Glomerular endothelial cell (primary cell): ENCODE measurements at regions not wholly inside any gene's neighbourhood (a gene's known extent, or its start where the extent isn't known, plus 50 kb on each side); places are given as distances from the start of the nearest gene placed in this dataset.

Experiments
- DNase-seq: peaks from one replicate; pipeline ENCODE4 v3.0.0-alpha.2; 2011; ENCODE audit warnings: low read depth, low spot score; ENCODE audit errors: extremely low read depth

- DNase-seq, result no peak
These were observed 75.4 kb upstream of the ARHGEF7 start for GRCh38 chr13:111039735-111040134.

GRCh38 chr13:111038887-111039286 is 76.2 kb upstream of the ARHGEF7 start:
- no peak for DNase-seq

GRCh38 chr13:111037927-111038326 is 77.2 kb upstream of the ARHGEF7 start:
- no peak for DNase-seq

GRCh38 chr13:111036665-111037064 is 78.4 kb upstream of the ARHGEF7 start:
- no peak for DNase-seq

DNA sequence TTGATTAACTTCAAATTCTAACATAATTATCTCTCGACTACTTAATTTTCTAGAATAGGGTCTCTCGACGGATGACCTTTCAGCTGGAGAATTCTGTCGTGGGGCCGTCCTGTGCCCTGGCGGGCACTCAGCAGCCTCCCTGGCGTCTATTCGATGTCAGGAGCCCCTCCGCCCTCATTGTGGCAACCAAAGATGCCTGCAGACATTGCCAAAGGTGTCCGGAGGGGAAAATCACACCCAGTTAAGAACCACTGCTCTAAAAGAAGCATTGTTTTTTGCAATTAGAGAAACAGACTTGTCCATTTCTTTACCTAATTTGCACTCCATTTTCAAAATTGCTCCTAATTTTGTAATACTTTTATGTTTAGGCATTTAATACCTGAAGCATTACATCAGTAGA is 79.2 kb upstream of the ARHGEF7 start:
- DNase-seq, result no peak

- no peak for DNase-seq
These were observed 80.3 kb upstream of the ARHGEF7 start for GRCh38 chr13:111034811-111035210.

GRCh38 chr13:111033172-111034130 is 81.7 kb upstream of the ARHGEF7 start:
- DNase-seq, result no peak

- DNase-seq, result no peak
These were observed 83.6 kb upstream of the ARHGEF7 start for GRCh38 chr13:111031531-111031961.

DNA sequence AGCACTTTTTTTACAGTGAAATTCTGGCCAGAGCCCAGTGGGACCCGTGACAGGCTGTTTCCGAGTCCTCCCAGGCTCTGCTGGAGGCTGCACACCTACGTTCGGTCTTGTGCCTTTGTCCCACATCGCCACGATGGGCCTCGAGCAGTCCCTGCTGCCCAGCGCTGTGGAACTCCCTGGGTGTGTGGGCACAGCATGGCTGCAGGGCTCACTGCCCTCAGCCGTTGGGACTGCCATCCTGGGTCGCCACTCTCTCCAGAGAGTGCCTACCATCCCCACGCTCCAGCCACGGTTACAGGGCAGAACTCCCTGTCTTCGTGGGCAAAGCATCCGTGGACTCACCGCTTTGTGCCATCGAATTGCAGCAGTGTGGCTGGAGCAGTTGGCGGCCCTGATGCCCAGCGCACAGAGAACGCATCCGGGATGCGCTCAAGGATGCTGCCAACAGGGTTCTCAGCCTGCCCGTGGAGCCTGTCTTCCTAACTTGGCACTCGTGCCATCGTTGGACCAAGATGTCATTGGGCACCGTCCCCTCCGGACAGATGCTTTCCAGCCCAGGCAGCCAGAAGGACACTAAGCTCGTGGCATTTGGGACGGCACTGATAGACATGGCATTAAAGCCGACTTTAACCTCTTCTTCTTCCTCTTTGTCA is 85.0 kb upstream of the ARHGEF7 start:
- no peak for DNase-seq

- no peak for DNase-seq
These were observed 87.4 kb upstream of the ARHGEF7 start for GRCh38 chr13:111027458-111028439.

GRCh38 chr13:111025310-111025709 is 89.8 kb upstream of the ARHGEF7 start:
- no peak for DNase-seq

DNA sequence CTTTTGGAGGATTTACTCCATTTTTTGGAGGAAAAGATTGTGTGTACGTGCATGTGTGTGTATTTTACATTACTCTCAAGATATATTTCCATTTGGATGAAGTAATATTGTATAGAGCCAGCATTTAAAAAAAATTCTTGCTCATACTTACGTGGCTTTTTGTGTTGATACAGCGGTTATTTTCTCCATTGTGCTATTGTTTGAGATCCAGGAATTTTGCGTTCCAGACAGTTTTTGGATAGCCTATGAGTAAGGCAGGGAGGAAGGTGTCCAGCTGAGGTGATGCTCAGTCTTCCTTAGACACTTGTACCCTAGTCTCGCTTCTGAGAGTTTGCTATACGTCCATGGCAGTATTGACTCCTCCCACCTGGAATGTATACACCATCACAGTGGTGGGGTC is 92.2 kb upstream of the ARHGEF7 start:
- no peak for DNase-seq

- no peak for DNase-seq
These were observed 92.9 kb upstream of the ARHGEF7 start for GRCh38 chr13:111022241-111022640.

DNA sequence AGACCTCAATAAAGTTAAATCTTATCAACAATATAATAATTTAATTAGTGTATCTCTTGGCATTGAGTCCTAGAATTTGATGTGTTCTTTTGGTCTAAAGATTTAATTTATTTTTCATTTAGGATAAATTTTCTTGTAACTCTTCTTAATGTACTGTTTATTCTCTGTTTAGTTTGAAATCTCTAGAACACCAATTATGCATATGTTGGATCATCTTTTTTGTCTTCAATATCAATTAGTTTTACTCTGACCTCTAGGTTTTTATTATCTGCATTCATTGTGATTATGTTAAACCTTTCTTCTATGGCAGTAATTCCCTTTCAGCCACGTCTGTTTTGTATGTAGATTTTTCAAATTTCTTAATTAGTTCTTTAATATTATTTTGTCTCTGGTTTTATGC is 93.8 kb upstream of the ARHGEF7 start:
- DNase-seq, result no peak

- DNase-seq, result no peak
These were observed 94.6 kb upstream of the ARHGEF7 start for GRCh38 chr13:111020546-111020945.

DNA sequence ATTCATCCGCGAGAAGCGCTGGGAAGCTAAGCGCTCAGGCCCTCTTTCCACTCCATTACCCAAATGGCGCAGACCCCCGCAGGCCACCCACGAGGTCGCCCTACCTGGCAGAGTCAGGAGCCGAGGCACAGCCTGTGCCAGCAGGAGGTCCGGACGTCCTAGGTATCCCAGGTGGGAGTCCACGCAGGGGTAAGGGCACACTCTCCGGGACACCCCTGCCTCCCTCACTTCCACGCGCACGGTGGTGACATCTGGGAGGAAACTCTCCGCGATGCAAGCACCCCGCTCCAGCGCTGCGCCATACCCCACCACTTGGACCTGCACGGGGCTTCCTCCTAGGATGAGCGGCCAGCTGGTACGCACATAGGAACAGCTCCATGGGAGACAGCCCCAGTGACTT is 95.1 kb upstream of the ARHGEF7 start:
- no peak for DNase-seq

GRCh38 chr13:111017755-111018459 is 97.2 kb upstream of the ARHGEF7 start:
- no peak for DNase-seq

DNA sequence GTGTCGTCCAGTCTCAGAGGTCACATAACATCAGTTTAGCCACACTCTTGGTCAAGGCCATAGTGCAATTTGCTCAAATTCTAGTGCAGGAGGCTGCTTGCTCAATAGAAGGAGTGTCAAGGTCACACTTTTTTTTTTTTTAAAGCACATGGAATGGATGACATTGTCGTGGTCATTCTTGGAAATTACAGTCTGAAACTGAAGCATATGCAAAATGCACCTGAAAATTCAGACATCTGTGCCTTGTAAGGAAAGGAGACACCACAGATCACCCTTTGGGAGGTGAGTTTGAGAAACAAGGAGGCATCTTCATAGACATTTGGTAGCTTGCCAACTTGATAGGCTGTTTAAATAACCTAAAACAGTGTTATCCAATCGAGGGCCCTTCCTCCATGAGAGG is 98.3 kb upstream of the ANKRD10 start:
- no peak for DNase-seq

DNA sequence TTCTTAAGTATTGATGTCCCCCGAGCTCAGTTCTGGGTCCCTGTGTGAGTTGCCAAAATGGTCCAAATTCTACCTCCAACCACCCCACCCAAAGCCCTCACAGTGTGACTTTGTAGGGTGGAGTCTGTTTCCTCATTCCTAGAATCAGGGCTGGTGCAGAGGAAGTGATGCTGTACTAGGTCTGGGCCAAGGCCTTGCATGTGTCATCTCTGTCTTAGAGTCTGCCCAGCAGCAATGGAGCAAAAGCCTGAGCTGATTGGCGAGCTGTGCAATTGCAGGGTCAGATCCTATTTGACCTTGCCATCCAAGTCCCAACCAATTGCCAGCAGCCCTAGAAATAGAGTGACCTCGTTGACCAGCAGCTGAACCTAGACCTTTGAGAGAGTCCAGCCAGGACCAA is 97.0 kb upstream of the ANKRD10 start:
- DNase-seq, result no peak

DNA sequence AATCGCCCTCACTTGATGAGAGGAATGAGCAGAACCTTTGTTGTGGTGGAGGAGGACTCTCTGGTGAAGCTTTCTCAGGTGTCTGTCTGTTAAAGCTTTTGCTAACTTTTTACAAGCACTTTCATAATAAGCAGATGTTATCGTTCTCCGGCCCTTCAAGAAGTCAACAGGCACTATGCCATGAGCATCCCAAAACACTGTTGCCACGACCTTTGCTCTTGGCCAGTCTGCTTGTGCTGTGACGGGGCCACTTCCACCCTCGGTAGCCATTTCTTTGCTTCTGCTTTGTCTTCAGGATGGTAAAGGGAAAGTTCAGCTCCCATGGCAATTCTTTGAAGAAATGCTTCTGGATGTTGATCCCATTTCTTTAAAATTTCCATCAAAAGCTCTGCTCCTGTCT is 93.5 kb upstream of the ANKRD10 start:
- no peak for DNase-seq
